A172 (cell line): ENCODE measurements at regions not wholly inside any gene's neighbourhood (a gene's known extent, or its start where the extent isn't known, plus 50 kb on each side); places are given as distances from the start of the nearest gene placed in this dataset.
"Not testable (repeated sequence)": the region's sequence is repeated elsewhere in the genome, so short reads cannot be mapped to it uniquely, and the experiment has no call there.

Experiments
- DNase-seq: peaks from one replicate; pipeline ENCODE4 v3.0.0-alpha.2; 2015; ENCODE audit warnings: low spot score

- DNase-seq = not testable (repeated sequence)
Observed at GRCh38 chr15:75763635-75764600, 51.3 kb upstream of the CSPG4 start.

- no peak for DNase-seq
Observed at GRCh38 chr15:75763137-75763611, 50.5 kb upstream of the CSPG4 start.
